Common myeloid progenitor, CD34-positive (primary cell): ENCODE measurements at regions not wholly inside any gene's neighbourhood (a gene's known extent, or its start where the extent isn't known, plus 50 kb on each side); places are given as distances from the start of the nearest gene placed in this dataset.

ENCODE experiments used
- CTCF ChIA-PET: fragments of 350-600 bp; sonication (Branson Sonifier 250); formaldehyde crosslinking; loops from one replicate; lab custom pipeline; 2021; ENCODE audit warnings: antibody characterized with exemption; lab: Charles Lee
- POLR2A ChIA-PET: fragments of 350-600 bp; sonication (Branson Sonifier 250); formaldehyde crosslinking; loops from one replicate; lab custom pipeline; 2021; ENCODE audit warnings: antibody characterized with exemption; lab: Charles Lee
- DNase-seq, 3 donors: peaks; one replicate each; pipeline versions ENCODE4 v3.0.0 to v3.0.0-alpha.2; 2013
- H3K27ac ChIP-seq, 2 experiments: 1 replicate in 1 of 2; 2 replicates in 1 of 2; pipeline ENCODE4 v1.7.0; 2013; ENCODE audit warnings: inconsistent platforms in 2 of 2, low read length in 2 of 2, mild to moderate bottlenecking in 2 of 2, low read depth in 1 of 2, moderate library complexity in 1 of 2; ENCODE audit not compliant: severe bottlenecking in 2 of 2, insufficient read depth in 1 of 2, poor library complexity in 1 of 2
- H3K27me3 ChIP-seq, 5 experiments: replicated peaks in 2 of 5; 1 replicate in 3 of 5; 2 replicates in 2 of 5; pipeline versions ENCODE4 v1.6.1 to v1.7.0; 2013; ENCODE audit warnings: low read length in 4 of 5, mild to moderate bottlenecking in 2 of 5, moderate library complexity in 2 of 5, inconsistent platforms in 1 of 5; ENCODE audit not compliant: insufficient read depth in 5 of 5, control insufficient read depth in 4 of 5
- H3K36me3 ChIP-seq, 4 experiments: 1 replicate in 2 of 4; 2 replicates in 2 of 4; pipeline versions ENCODE4 v1.6.1 to v1.7.0; 2013; ENCODE audit warnings: low read length in 3 of 4, control low read depth in 1 of 4, mild to moderate bottlenecking in 1 of 4; ENCODE audit not compliant: control insufficient read depth in 4 of 4, insufficient read depth in 4 of 4
- H3K4me1 ChIP-seq, 4 experiments: 1 replicate in 3 of 4; 2 replicates in 1 of 4; pipeline versions ENCODE4 v1.6.1 to v1.7.1; 2013; ENCODE audit warnings: low read length in 3 of 4, mild to moderate bottlenecking in 3 of 4, control low read depth in 1 of 4, inconsistent platforms in 1 of 4, moderate library complexity in 1 of 4; ENCODE audit not compliant: control insufficient read depth in 4 of 4, insufficient read depth in 4 of 4; ENCODE audit errors: control extremely low read depth in 1 of 4
- H3K4me3 ChIP-seq, 7 experiments: 1 replicate in 4 of 7; 2 replicates in 3 of 7; pipeline versions ENCODE4 v1.5.1 to v1.7.0; 2013; ENCODE audit warnings: mild to moderate bottlenecking in 7 of 7, low read length in 6 of 7, moderate library complexity in 6 of 7, inconsistent platforms in 2 of 7, low read depth in 2 of 7, control low read depth in 1 of 7; ENCODE audit not compliant: insufficient read depth in 4 of 7, control insufficient read depth in 1 of 7; ENCODE audit errors: extremely low read depth in 1 of 7
- H3K9me3 ChIP-seq, 5 experiments: 1 replicate in 4 of 5; 2 replicates in 1 of 5; pipeline versions ENCODE4 v1.6.1 to v1.7.1; 2013; ENCODE audit warnings: low read length in 4 of 5, mild to moderate bottlenecking in 2 of 5, inconsistent platforms in 1 of 5, low read depth in 1 of 5, moderate library complexity in 1 of 5; ENCODE audit not compliant: control insufficient read depth in 4 of 5, insufficient read depth in 2 of 5; ENCODE audit errors: control extremely low read depth in 1 of 5
- WGBS: methylation state at CpG from one replicate; pipeline ENCODE4 v1.1.5; 2013; ENCODE audit not compliant: insufficient coverage; 5-methylcytosine and 5-hydroxymethylcytosine counted together

DNA sequence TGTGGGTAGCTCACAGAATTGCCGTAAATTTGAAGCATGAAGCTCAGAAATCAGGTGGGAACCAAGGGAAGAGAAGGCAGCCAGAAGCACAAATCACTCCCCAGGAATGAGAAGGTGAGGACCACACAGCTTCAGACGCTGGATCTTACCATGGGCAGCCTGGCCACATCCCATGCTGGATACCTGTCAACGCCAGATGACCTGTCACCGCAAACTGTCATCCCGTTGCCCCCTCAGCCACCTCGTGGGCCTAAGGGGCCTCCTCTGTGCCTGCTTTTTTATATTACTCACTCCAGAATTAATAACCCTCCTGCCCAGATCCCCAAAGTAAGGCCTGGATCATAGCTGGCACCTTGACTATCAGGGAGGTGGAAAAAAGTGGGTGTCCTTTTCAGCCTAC, 82.3 kb upstream of the KCNK12 start:
- Histone ChIP-seq H3K4me3 (no peak overlapping the region), H3K36me3 (no peaks in the 10 kb centered on the region), H3K27me3 (peaks cover 0 to 7% (median 0%) of the 10 kb centered on the region in 5 experiments), H3K27ac (no peak overlapping the region), H3K4me1 (no peaks in the 10 kb centered on the region), H3K9me3 (peaks cover 0 to 2% (median 0%) of the 10 kb centered on the region in 5 experiments)
- ChIA-PET CTCF (interaction anchor here (0.8 to 1.0 kb wide), 2 partner anchors 12 to 133 kb away, joined by 3 read pairs; no protein-coding TSS in a partner anchor), POLR2A (no interaction called here)
- no peak for DNase-seq
- 100% methylated on average over 3 of the region's 6 CpGs for WGBS

DNA sequence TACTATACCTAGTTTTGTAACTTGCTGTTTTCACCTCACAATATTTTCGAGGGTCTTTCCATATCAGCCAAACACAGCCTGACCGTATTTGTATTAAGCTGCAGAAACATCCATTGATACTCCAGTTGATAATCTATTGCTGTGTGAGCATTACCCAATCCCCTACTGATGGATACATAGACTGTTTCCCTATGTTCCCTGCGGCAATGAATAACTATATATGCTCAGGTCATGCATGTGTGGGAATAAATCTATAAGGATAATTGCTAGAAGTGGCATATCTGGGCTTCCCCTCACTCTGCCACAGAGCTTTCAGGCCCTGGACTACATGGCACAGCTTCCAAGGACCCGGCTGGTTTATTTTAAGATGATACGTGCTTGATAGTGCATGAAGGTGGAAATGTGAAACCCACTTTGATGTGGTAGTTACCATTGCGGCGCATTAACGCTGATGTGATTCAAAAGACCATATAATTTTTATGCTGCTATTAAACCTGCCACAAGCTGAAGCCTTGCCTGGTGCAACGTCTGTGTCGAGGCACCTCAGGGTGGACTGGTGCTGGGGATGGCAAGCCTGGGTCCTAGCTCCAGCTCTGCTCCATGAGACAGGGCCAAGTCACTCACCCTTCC, 81.4 kb upstream of the KCNK12 start:
- CTCF ChIA-PET = interaction anchor here (0.7 kb wide), 1 partner anchor 74 kb away, joined by 3 read pairs; no protein-coding TSS in a partner anchor
- DNase-seq = no peak
- Histone ChIP-seq H3K27ac (no peak overlapping the region), H3K4me3 (no peak overlapping the region), H3K36me3 (no peaks in the 10 kb centered on the region), H3K9me3 (peaks cover 0 to 2% (median 0%) of the 10 kb centered on the region in 5 experiments), H3K27me3 (peaks cover 0 to 3% (median 0%) of the 10 kb centered on the region in 5 experiments), H3K4me1 (no peaks in the 10 kb centered on the region)
- 97% methylated on average over 10 of the region's 10 CpGs for WGBS
- POLR2A ChIA-PET = no interaction called here

DNA sequence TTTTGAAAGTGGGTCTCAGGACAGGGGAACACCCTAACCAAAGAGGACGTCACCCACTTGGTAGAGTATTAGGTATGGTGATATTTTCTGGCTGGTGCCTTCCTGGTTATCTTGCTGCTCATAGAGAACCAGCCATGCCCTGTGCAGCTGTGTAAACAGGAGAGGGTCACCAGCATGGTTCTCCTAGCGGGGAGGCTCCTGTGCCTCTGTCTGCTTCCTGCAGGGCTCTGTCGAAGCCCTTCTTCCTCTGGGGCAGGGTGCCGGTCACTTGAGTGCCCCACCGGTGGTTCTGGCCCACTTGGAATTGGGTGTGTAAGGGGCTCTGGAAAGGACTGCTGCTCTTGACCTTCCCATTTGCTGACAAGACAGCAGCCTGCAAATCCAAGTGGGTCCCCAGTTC, 80.5 kb upstream of the KCNK12 start:
- CTCF ChIA-PET = no interaction called here

DNA sequence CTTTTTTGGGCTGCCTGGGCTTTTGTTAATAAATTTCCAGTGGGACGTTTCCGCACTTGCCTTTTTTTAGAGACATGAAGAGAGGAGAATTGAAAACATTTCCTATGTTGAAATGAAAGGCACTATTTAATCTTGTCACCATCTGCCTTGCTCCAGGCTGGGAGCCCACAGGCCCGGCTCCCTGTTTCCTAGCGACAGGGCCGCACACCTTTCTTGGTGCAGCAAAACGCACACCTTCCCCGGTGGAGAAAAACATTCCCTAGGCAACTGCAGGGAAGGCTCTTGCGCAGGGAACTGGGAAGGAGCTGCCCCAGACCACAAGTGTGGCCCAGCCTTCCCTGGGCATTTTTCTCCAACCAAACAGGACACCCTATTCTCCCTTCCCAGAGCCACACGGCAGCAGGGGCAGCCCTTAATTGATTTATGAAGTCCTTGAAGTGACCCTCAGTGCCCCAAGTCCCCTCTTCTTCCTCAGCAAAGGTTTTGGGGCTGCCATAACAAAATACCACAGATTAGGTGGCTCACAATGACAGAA, 79.3 kb upstream of the KCNK12 start:
- no peaks in the 10 kb centered on the region for H3K36me3 ChIP-seq
- POLR2A ChIA-PET = no interaction called here
- no peak for DNase-seq
- no peak overlapping the region for H3K27ac ChIP-seq
- H3K9me3 ChIP-seq = peaks cover 0 to 2% (median 0%) of the 10 kb centered on the region in 5 experiments
- peaks cover 0 to 3% (median 0%) of the 10 kb centered on the region in 5 experiments for H3K27me3 ChIP-seq
- no peaks in the 10 kb centered on the region for H3K4me1 ChIP-seq
- no peak overlapping the region for H3K4me3 ChIP-seq
- CTCF ChIA-PET = no interaction called here
- 94% methylated on average over 8 of the region's 9 CpGs for WGBS

More for the DNA sequence above, 80.5 kb upstream of the KCNK12 start:
- Histone ChIP-seq H3K27ac (no peak overlapping the region), H3K9me3 (peaks cover 0 to 2% (median 0%) of the 10 kb centered on the region in 5 experiments), H3K27me3 (peaks cover 0 to 3% (median 0%) of the 10 kb centered on the region in 5 experiments), H3K36me3 (no peaks in the 10 kb centered on the region), H3K4me1 (no peaks in the 10 kb centered on the region), H3K4me3 (no peak overlapping the region)
- POLR2A ChIA-PET = no interaction called here
- 100% methylated on average over 2 of the region's 5 CpGs for WGBS
- no peak for DNase-seq

DNA sequence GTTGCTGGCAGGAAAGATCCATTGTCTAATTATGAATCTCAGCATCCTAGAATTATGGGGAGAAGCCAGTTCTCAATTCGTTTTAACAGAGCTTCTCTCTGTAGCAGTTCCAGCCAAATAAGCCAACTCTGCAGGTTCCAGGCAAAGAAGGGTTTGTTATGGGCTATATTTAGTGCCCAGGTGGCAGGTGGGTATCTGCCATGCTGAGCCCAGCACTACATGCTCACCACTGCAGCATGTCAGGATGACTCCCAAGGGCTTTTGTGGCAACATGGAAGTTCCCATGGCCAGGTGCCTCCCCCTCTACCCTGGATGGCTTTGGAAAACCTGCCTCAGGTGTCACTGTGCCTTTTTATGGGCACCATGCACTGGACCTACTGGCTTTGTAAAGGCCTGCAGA, 74.5 kb upstream of the KCNK12 start:
- peaks cover 0 to 2% (median 0%) of the 10 kb centered on the region in 5 experiments for H3K9me3 ChIP-seq
- 100% methylated on average over 1 of the region's 1 CpG for WGBS
- H3K27me3 ChIP-seq = no peaks in the 10 kb centered on the region
- H3K36me3 ChIP-seq = no peaks in the 10 kb centered on the region
- no peak for DNase-seq
- CTCF ChIA-PET = no interaction called here
- no peak overlapping the region for H3K27ac ChIP-seq
- no peaks in the 10 kb centered on the region for H3K4me1 ChIP-seq
- POLR2A ChIA-PET = no interaction called here
- no peak overlapping the region for H3K4me3 ChIP-seq

DNA sequence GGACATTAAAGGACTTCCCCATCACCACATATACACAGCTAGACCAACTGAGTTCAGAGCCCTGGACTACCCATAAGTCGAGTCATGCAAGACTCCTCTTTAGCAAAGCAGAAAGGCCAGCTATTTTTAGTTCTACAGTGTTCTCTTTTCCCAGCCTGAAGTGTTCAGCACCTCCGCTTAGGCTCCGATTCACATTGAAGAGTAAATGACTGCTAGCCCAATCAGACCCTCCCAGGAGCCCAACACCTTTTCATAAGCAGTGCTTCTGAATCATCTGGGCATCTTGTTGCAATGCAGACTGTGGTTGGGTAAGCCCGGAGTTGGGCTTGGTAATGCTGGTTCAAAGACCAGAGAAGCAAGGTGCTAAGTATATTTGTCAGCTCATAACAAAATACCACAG, 73.6 kb upstream of the KCNK12 start:
- WGBS = 94% methylated on average over 3 of the region's 4 CpGs
- Histone ChIP-seq H3K4me3 (no peak overlapping the region), H3K36me3 (no peaks in the 10 kb centered on the region), H3K27me3 (no peaks in the 10 kb centered on the region), H3K27ac (no peak overlapping the region), H3K4me1 (no peaks in the 10 kb centered on the region), H3K9me3 (peaks cover 0 to 2% (median 0%) of the 10 kb centered on the region in 5 experiments)
- ChIA-PET POLR2A (no interaction called here), CTCF (no interaction called here)
- DNase-seq = no peak

DNA sequence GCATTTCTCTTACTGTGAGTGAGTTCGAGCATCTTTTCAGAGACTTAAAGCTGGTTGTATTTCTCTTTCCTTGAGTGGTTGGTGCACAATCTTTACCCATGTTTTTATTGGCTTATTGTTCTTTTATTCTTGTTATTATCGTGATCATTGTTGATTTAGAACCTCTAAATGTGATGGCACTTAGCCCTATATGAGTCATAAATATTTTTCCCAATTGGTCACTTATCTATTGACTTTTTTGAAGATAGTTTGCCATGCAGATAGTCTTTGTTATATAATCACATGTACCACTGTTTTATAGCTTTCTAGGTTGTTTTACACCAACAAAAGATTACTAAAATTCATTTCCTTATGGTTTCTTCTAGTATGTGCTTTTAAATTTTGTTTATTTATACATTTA, 70.6 kb upstream of the KCNK12 start:
- Histone ChIP-seq H3K27ac (no peak overlapping the region), H3K9me3 (no peaks in the 10 kb centered on the region), H3K36me3 (no peaks in the 10 kb centered on the region), H3K4me1 (no peaks in the 10 kb centered on the region), H3K27me3 (no peaks in the 10 kb centered on the region), H3K4me3 (no peak overlapping the region)
- CTCF ChIA-PET = no interaction called here
- WGBS = no CpG with 5 or more reads among the region's 2 CpGs
- DNase-seq = no peak
- POLR2A ChIA-PET = no interaction called here
